ENCODE measurements at regions not wholly inside any gene's neighbourhood (a gene's known extent, or its start where the extent isn't known, plus 50 kb on each side); places are given as distances from the start of the nearest gene placed in this dataset.

GRCh38 chr6:115634131-115634530, 426.6 kb downstream of the FRK start:
- TF ChIP-seq CTCF (IDR thresholded peaks at IDR 0.05 in 8 of 11, conservative IDR thresholded peaks at IDR 0.05 in 3 of 11), result no peak
- no peak for TF ChIP-seq POLR2A (IDR thresholded peaks at IDR 0.05)
- no peak for TF ChIP-seq POLR2AphosphoS5 (IDR thresholded peaks at IDR 0.05)
